OCI-M2 (cell line): ENCODE measurements at regions not wholly inside any gene's neighbourhood (a gene's known extent, or its start where the extent isn't known, plus 50 kb on each side); places are given as distances from the start of the nearest gene placed in this dataset.

Source experiments
- DNase-seq: peaks from one replicate; lab custom pipeline; 2025; ENCODE audit not compliant: unreplicated experiment; lab: John Stamatoyannopoulos, UW

GRCh38 chr1:181423301-181423918 is 59.9 kb upstream of the CACNA1E start:
- no peak for DNase-seq

GRCh38 chr1:181424786-181425403 is 58.4 kb upstream of the CACNA1E start:
- no peak for DNase-seq

- no peak for DNase-seq
Observed at GRCh38 chr1:181425566-181425965, 57.8 kb upstream of the CACNA1E start.

- DNase-seq: no peak
Observed at GRCh38 chr1:181429462-181429861, 53.9 kb upstream of the CACNA1E start.

- no peak for DNase-seq
Observed at GRCh38 chr1:181430015-181430885, 53.1 kb upstream of the CACNA1E start.
